ENCODE measurements at regions not wholly inside any gene's neighbourhood (a gene's known extent, or its start where the extent isn't known, plus 50 kb on each side); places are given as distances from the start of the nearest gene placed in this dataset.

- no peak for TF ChIP-seq CTCF (IDR thresholded peaks at IDR 0.05; ENCODE audit: low read length)
- no peak for TF ChIP-seq EZH2 (IDR thresholded peaks at IDR 0.05; ENCODE audit: borderline replicate concordance, low read length)
Measured at GRCh38 chr2:228372212-228372611, 190.7 kb upstream of the SPHKAP start.
